GM19452 (cell line): ENCODE measurements at regions not wholly inside any gene's neighbourhood (a gene's known extent, or its start where the extent isn't known, plus 50 kb on each side); places are given as distances from the start of the nearest gene placed in this dataset.
"Not testable (repeated sequence)": the region's sequence is repeated elsewhere in the genome, so short reads cannot be mapped to it uniquely, and the experiment has no call there.

Experiments
- ATAC-seq: cut with Tn5 transposase; IDR thresholded peaks from one replicate; pipeline ENCODE4 v1.9.1; 2021; ENCODE audit not compliant: unreplicated experiment

- ATAC-seq = no peak
Observed at GRCh38 chr2:193219413-193219812, 1024.7 kb upstream of the TMEFF2 start.

- no peak for ATAC-seq
Observed at GRCh38 chr2:193201583-193201982, 1006.9 kb upstream of the TMEFF2 start.

- ATAC-seq = no peak
Observed at GRCh38 chr2:193199322-193199721, 1004.6 kb upstream of the TMEFF2 start.

GRCh38 chr2:193187816-193188215 lies 993.1 kb upstream of the TMEFF2 start:
- ATAC-seq = no peak

- ATAC-seq = not testable (repeated sequence)
Observed at GRCh38 chr2:193170981-193171380, 976.2 kb upstream of the TMEFF2 start.

- ATAC-seq = no peak
Observed at GRCh38 chr2:193156480-193156879, 961.7 kb upstream of the TMEFF2 start.

- no peak for ATAC-seq
Observed at GRCh38 chr2:193154076-193154475, 959.3 kb upstream of the TMEFF2 start.

GRCh38 chr2:193153576-193153975 lies 958.8 kb upstream of the TMEFF2 start:
- ATAC-seq = no peak

- not testable (repeated sequence) for ATAC-seq
Observed at GRCh38 chr2:193142467-193142866, 947.7 kb upstream of the TMEFF2 start.

GRCh38 chr2:193141998-193142397 lies 947.3 kb upstream of the TMEFF2 start:
- ATAC-seq = no peak

GRCh38 chr2:193140895-193141294 lies 946.2 kb upstream of the TMEFF2 start:
- ATAC-seq = not testable (repeated sequence)

GRCh38 chr2:193124815-193125214 lies 930.1 kb upstream of the TMEFF2 start:
- no peak for ATAC-seq

- ATAC-seq = no peak
Observed at GRCh38 chr2:193114827-193115226, 920.1 kb upstream of the TMEFF2 start.

- no peak for ATAC-seq
Observed at GRCh38 chr2:193112986-193113385, 918.3 kb upstream of the TMEFF2 start.

GRCh38 chr2:193103064-193103463 lies 908.3 kb upstream of the TMEFF2 start:
- ATAC-seq = no peak

- no peak for ATAC-seq
Observed at GRCh38 chr2:193101591-193101990, 906.9 kb upstream of the TMEFF2 start.

- no peak for ATAC-seq
Observed at GRCh38 chr2:193088026-193088425, 893.3 kb upstream of the TMEFF2 start.

GRCh38 chr2:193076995-193077394 lies 882.3 kb upstream of the TMEFF2 start:
- no peak for ATAC-seq

- no peak for ATAC-seq
Observed at GRCh38 chr2:193074933-193075332, 880.2 kb upstream of the TMEFF2 start.

- no peak for ATAC-seq
Observed at GRCh38 chr2:193072647-193073046, 877.9 kb upstream of the TMEFF2 start.

GRCh38 chr2:193025556-193025955 lies 830.8 kb upstream of the TMEFF2 start:
- ATAC-seq = not testable (repeated sequence)

- no peak for ATAC-seq
Observed at GRCh38 chr2:193024791-193025190, 830.1 kb upstream of the TMEFF2 start.

GRCh38 chr2:193011870-193012269 lies 817.1 kb upstream of the TMEFF2 start:
- ATAC-seq = no peak

- no peak for ATAC-seq
Observed at GRCh38 chr2:192993059-192993458, 798.3 kb upstream of the TMEFF2 start.
